GM12875 (cell line): ENCODE measurements at regions not wholly inside any gene's neighbourhood (a gene's known extent, or its start where the extent isn't known, plus 50 kb on each side); places are given as distances from the start of the nearest gene placed in this dataset.

Experiments used
- H3K4me3 ChIP-seq: one replicate; pipeline ENCODE4 v1.5.1; 2011; ENCODE audit warnings: low read depth, low read length, control low read depth
- TF ChIP-seq, protein P1 (sequence below): IDR thresholded peaks from 2 replicates; pipeline ENCODE4 v1.5.1; 2011; ENCODE audit warnings: low read depth, mild to moderate bottlenecking, control low read depth, inconsistent platforms, low read length, moderate library complexity, borderline replicate concordance; ENCODE audit not compliant: insufficient read depth

DNA sequence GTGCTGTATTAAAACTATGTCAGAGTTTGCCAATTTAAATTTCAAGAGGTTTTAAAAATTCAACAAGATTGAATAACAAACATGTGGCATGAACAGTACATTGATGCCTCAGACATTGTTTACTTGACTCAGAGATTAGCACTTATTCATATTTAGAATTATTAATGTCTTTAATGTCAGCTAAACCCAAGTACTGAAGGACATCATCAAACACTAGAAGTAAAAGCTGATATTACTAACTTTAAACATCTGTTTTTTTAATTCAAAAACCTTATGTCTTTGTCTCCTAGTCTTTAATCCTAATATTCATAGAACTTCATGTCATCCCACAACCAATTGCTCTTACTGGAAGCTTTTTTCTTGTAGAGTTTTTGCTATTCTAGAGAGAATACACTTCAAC lies 406.2 kb upstream of the PCDH7 start:
- TF ChIP-seq, protein P1, sequence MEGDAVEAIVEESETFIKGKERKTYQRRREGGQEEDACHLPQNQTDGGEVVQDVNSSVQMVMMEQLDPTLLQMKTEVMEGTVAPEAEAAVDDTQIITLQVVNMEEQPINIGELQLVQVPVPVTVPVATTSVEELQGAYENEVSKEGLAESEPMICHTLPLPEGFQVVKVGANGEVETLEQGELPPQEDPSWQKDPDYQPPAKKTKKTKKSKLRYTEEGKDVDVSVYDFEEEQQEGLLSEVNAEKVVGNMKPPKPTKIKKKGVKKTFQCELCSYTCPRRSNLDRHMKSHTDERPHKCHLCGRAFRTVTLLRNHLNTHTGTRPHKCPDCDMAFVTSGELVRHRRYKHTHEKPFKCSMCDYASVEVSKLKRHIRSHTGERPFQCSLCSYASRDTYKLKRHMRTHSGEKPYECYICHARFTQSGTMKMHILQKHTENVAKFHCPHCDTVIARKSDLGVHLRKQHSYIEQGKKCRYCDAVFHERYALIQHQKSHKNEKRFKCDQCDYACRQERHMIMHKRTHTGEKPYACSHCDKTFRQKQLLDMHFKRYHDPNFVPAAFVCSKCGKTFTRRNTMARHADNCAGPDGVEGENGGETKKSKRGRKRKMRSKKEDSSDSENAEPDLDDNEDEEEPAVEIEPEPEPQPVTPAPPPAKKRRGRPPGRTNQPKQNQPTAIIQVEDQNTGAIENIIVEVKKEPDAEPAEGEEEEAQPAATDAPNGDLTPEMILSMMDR, result no peak
- H3K4me3 ChIP-seq, result no peak overlapping the region

DNA sequence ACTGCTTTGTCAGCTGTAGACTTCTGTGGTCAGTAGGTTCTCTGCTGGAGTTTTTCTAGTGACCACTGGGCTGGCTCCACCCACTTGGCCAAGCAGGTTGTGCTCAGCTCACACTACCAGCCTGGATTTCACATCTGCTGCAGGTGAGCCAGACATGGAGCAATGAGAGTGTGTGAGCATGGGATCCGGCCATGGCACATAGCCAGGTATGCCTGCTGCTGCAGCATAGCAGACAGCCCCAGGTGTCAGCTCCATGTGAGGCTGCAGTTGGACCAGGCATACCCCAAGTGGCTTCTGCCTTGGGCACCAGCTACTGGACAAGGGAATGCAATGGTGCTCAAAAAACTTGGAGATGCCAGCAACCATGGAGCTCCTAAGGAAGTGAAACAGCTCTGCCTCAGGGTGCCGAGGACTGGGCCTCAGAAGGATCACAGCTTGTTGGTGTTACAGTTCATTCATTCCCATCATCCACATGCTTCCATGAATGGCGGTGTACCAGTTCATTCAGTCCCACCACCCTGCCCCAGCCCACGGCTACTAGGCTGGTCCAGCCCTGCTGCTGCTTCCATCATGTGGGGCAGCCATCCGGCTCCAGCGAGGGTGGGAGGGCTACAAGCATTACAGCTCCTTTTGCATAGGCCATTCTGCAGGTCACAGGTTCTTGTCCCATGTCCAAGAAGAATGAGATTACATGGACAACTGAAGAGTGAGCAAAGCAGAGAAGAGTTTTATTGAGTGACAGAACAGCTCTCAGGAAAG lies 389.1 kb upstream of the PCDH7 start:
- H3K4me3 ChIP-seq, result no peak overlapping the region
- TF ChIP-seq, protein P1, result no peak

DNA sequence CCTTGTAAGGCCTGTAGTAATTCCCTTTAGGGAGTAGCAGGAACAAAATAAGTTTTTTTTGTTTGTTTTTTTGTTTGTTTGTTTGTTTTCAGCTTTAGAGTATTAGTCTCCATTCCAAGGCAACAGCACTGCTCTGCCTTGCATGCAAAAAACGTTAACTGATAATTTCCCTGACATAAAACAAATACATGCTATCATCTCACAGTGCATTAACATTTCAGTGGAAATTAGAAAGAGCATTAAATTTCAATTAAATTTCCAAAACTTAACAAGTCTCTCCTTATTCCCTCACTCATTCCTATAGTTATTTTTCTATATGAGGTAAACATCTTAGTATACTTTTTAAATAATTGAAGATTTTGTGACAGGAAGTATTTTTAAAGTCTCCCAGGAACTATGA lies 378.4 kb upstream of the PCDH7 start:
- H3K4me3 ChIP-seq, result no peak overlapping the region
- TF ChIP-seq, protein P1, result no peak

DNA sequence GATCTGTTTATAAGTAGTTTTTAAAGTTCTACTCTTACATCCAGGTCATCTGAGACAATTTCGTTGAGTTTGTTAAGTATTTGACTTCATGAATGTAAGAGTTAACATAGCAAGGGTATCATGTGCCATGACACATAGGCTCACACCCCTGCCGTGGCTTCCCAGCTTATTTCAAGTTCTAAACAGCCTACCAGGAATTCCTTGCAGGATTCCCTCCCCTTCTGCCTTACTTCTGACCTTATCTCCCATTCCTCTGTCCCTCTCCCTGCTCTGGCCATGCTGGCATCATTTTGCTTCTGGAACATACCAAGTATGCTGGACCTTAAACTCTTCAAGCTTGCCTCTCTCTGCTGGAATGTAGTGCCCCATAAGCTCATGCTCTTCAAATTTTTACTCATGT lies 369.9 kb upstream of the PCDH7 start:
- TF ChIP-seq, protein P1, result no peak
- H3K4me3 ChIP-seq, result no peak overlapping the region

DNA sequence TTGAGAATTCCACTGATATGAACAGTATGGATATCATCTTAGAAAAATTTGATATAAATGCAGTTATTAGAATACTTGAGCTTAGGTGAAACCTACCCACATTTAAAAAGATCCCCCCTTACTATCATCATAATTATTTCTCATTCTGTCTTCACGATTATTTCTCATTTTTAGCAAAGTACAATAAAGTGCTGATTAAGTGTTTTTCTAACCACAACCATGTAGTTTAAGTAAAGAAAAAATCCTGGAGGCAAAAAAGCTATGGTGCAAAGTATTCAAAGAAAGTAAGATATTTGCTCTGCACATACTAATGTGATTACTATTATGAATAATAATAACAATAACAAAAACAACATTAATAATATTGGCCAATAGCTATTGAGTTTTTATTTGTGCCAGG lies 365.6 kb upstream of the PCDH7 start:
- TF ChIP-seq, protein P1, result no peak
- no peak overlapping the region for H3K4me3 ChIP-seq

DNA sequence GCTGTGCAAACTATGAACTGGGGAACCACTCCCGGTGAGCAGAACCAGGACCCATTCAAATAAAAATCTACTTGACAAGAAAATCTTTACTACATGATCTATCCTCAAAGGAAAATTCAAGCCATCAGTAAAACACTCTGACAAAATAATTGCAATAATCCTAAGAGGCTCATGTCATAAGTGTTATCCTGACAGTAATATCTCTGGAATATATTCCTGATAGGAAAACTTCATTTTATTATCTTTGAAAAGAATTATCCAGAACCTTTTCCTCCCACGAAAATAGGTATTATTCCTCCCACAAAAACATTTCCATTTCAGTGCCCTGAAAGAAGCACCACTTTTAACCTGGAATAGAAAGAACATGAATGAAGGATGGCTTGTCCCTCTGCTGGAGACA lies 357.7 kb upstream of the PCDH7 start:
- H3K4me3 ChIP-seq, result no peak overlapping the region
- TF ChIP-seq, protein P1, result no peak

DNA sequence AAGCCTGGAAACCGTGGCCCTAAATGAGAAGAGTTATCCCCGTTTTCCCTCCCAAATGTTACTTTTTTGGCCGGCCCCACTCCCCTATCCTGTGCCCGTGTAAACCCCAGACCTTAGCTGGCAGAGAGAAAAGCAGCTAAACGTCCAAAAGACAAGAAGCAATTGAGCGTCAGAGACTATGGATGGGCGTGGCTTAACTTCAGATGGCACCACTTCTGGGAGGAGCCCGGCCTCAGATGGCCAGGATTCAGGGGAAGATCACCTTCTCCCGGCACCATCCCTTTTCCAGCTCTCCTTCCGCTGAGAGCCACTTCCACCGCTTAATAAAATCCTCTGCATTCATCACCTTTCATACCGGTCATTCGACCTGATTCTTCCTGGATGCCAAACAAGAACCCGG lies 350.1 kb upstream of the PCDH7 start:
- no peak overlapping the region for H3K4me3 ChIP-seq
- TF ChIP-seq, protein P1, result no peak
